ENCODE measurements at regions not wholly inside any gene's neighbourhood (a gene's known extent, or its start where the extent isn't known, plus 50 kb on each side); places are given as distances from the start of the nearest gene placed in this dataset.

DNA sequence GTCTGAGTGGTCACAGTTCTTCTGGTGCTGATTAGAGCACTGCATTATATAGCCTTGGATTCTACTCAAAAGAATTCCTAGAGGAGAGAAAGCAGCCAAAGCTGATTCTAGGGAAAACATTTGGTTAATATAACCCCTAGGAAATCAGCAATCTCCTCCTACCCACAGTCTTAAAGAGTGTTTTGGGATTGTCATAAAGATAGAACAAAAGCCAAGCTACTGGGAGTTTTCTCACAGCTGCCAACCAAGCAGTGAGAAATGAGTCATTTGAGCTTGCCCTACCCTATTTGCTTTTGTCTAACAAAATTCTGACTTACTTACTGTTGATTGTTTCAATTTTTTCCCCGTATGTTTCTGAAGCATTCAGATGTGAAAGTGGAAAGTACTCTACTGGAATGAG is 469.3 kb downstream of the PLCL1 start:
- TF ChIP-seq E4F1 (CRISPR knock-in tag; IDR thresholded peaks at IDR 0.05; ENCODE audit: borderline replicate concordance) = no peak
- no peak for TF ChIP-seq PRDM10 (IDR thresholded peaks at IDR 0.05; ENCODE audit: partially characterized antibody)
- TF ChIP-seq ZBTB49 (CRISPR knock-in tag; IDR thresholded peaks at IDR 0.05; ENCODE audit: borderline replicate concordance) = no peak
- TF ChIP-seq FUS (optimal IDR thresholded peaks at IDR 0.05; ENCODE audit: low read depth, low read length) = no peak
- no peak for TF ChIP-seq JUN (IDR thresholded peaks at IDR 0.05; ENCODE audit: borderline replicate concordance, low read depth, low read length)
- TF ChIP-seq JUN (CRISPR knock-in tag; IDR thresholded peaks at IDR 0.05; ENCODE audit: borderline replicate concordance) = no peak
- TF ChIP-seq MYC (IDR thresholded peaks at IDR 0.05; ENCODE audit: low read depth, low read length) = no peak
- TF ChIP-seq MYC (CRISPR knock-in tag; IDR thresholded peaks at IDR 0.05; ENCODE audit: borderline replicate concordance, low read depth) = no peak
- no peak for TF ChIP-seq ELF4 (CRISPR knock-in tag; IDR thresholded peaks at IDR 0.05)
- no peak for TF ChIP-seq SAP30 (IDR thresholded peaks at IDR 0.05; ENCODE audit: borderline replicate concordance, insufficient read depth, low read depth, low read length, poor library complexity, severe bottlenecking)
- no peak for TF ChIP-seq JUNB (CRISPR knock-in tag; conservative IDR thresholded peaks at IDR 0.05)
- TF ChIP-seq ZNF121 (CRISPR knock-in tag; conservative IDR thresholded peaks at IDR 0.05) = no peak
- TF ChIP-seq HEY1 (CRISPR knock-in tag; IDR thresholded peaks at IDR 0.05; ENCODE audit: borderline replicate concordance) = no peak
- no peak for TF ChIP-seq NFE2 (IDR thresholded peaks at IDR 0.05; ENCODE audit: low read depth)
- TF ChIP-seq FOXP1 (CRISPR knock-in tag; IDR thresholded peaks at IDR 0.05) = no peak
- TF ChIP-seq TRIM28 (IDR thresholded peaks at IDR 0.05) = no peak
